MM.1S (cell line): ENCODE measurements at regions not wholly inside any gene's neighbourhood (a gene's known extent, or its start where the extent isn't known, plus 50 kb on each side); places are given as distances from the start of the nearest gene placed in this dataset.

Experiments
- DNase-seq: peaks from one replicate; pipeline ENCODE4 v3.0.0-alpha.2; 2015
- H2AFZ ChIP-seq: fragments of 300-600 bp; sonication (generic); 2 replicates; pipeline ENCODE4 v1.6.0; 2016; ENCODE audit warnings: antibody characterized with exemption, low read length
- H3F3A ChIP-seq: fragments of 300-600 bp; sonication (generic); 2 replicates; pipeline ENCODE4 v1.6.1; 2016; ENCODE audit warnings: mild to moderate bottlenecking, antibody characterized with exemption, low read length, moderate library complexity, mixed read lengths; ENCODE audit not compliant: insufficient read depth
- H3K27ac ChIP-seq: fragments of 300-600 bp; sonication (generic); 2 replicates; pipeline ENCODE4 v1.5.1; 2016; ENCODE audit warnings: mild to moderate bottlenecking, low read length
- H3K27me3 ChIP-seq: fragments of 300-600 bp; sonication (generic); replicated peaks from 2 replicates; pipeline ENCODE4 v1.6.0; 2016; ENCODE audit warnings: low read length; ENCODE audit not compliant: insufficient read depth
- H3K36me3 ChIP-seq: fragments of 300-600 bp; sonication (generic); replicated peaks from 2 replicates; pipeline ENCODE4 v1.6.1; 2016; ENCODE audit warnings: mild to moderate bottlenecking, low read length, mixed read lengths; ENCODE audit not compliant: insufficient read depth
- H3K4me1 ChIP-seq: fragments of 300-600 bp; sonication (generic); 2 replicates; pipeline ENCODE4 v1.6.1; 2016; ENCODE audit warnings: low read length, mixed read lengths
- H3K4me2 ChIP-seq: fragments of 300-600 bp; sonication (generic); 2 replicates; pipeline ENCODE4 v1.6.0; 2016; ENCODE audit warnings: low read depth, low read length
- H3K4me3 ChIP-seq: fragments of 300-600 bp; sonication (generic); 2 replicates; pipeline ENCODE4 v1.5.1; 2016; ENCODE audit warnings: low read length, mixed read lengths
- H3K79me2 ChIP-seq: fragments of 300-600 bp; sonication (generic); 2 replicates; pipeline ENCODE4 v1.6.1; 2016; ENCODE audit warnings: mixed run types, low read length, mixed read lengths
- H3K9ac ChIP-seq: fragments of 300-600 bp; sonication (generic); 2 replicates; pipeline ENCODE4 v1.6.1; 2016; ENCODE audit warnings: low read length, mixed read lengths
- H3K9me2 ChIP-seq: fragments of 300-600 bp; sonication (generic); replicated peaks from 2 replicates; pipeline ENCODE4 v1.6.1; 2016; ENCODE audit warnings: mild to moderate bottlenecking, low read length, mixed read lengths; ENCODE audit not compliant: insufficient read depth
- H3K9me3 ChIP-seq: fragments of 300-600 bp; sonication (generic); replicated peaks from 2 replicates; pipeline ENCODE4 v1.6.1; 2016; ENCODE audit warnings: mild to moderate bottlenecking, low read length, mixed read lengths; ENCODE audit not compliant: insufficient read depth
- H4K20me1 ChIP-seq: fragments of 300-600 bp; sonication (generic); 2 replicates; pipeline ENCODE4 v1.6.1; 2016; ENCODE audit warnings: mild to moderate bottlenecking, low read length, moderate library complexity, mixed read lengths; ENCODE audit not compliant: insufficient read depth
- CTCF ChIP-seq: fragments of 300-600 bp; sonication (generic); IDR thresholded peaks from 2 replicates; pipeline ENCODE4 v1.5.1; 2016; ENCODE audit warnings: antibody characterized with exemption, low read length, mixed read lengths
- EZH2 ChIP-seq: fragments of 300-600 bp; sonication (generic); optimal IDR thresholded peaks from 2 replicates; pipeline ENCODE3; 2017; ENCODE audit warnings: low read depth, mild to moderate bottlenecking, antibody characterized with exemption, low read length, mixed read lengths
- EZH2phosphoT487 ChIP-seq: fragments of 300-600 bp; sonication (generic); IDR thresholded peaks from 2 replicates; pipeline ENCODE4 v1.6.1; 2018; ENCODE audit warnings: antibody characterized with exemption, low read length

DNA sequence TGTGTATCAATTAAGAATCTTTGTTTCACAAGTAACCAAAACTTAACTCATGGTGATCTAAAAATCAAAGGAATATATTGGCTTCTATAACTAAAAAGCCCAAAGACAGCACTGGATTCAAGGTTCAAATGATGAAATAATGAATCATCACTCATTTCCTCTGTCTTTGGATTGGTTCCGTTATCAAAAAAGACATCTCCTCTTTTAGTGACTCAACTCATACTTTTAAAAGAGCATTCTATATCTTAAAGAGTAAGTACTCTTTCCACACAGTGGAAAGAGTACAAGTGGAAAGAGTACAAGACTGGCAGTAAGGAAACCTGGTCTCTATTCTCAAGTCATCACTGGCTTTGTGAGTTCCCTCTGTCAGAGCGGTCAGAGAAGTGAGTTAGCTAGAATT is 141.4 kb upstream of the NMUR2 start:
- no peaks in the 10 kb centered on the region for H3K79me2 ChIP-seq
- H3K27ac ChIP-seq = no peak overlapping the region
- H3K9me3 ChIP-seq = no peaks in the 10 kb centered on the region
- H3K4me3 ChIP-seq = no peak overlapping the region
- no peak overlapping the region for H2AFZ ChIP-seq
- no peaks in the 10 kb centered on the region for H3K27me3 ChIP-seq
- DNase-seq = no peak
- TF ChIP-seq EZH2phosphoT487 (no peak), CTCF (no peak), EZH2 (no peak)
- H4K20me1 ChIP-seq = no peaks in the 10 kb centered on the region
- no peaks in the 10 kb centered on the region for H3K36me3 ChIP-seq
- no peaks in the 10 kb centered on the region for H3K4me1 ChIP-seq
- H3F3A ChIP-seq = no peaks in the 10 kb centered on the region
- no peaks in the 10 kb centered on the region for H3K9me2 ChIP-seq
- no peak overlapping the region for H3K4me2 ChIP-seq
- H3K9ac ChIP-seq = no peak overlapping the region

DNA sequence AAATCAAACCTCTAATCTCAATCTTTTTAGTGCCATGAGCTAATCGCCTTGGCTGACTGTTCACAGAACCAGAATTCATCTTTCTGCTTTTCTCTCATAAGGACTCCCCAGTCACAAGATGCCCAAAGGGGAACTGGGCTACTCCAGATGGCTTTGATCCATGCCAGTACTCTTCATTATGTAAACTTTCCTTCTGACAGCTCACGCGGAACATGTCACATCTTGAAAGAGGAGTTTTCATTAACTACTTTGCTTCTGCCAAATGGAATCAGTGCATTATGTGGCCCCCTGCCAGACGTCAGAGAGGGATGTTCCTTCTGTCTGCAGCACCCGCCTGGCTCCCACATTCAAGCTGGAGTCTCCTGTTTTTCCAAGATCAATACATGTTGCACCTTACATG is 142.1 kb upstream of the NMUR2 start:
- H3K9me3 ChIP-seq = no peaks in the 10 kb centered on the region
- no peak overlapping the region for H3K4me2 ChIP-seq
- no peaks in the 10 kb centered on the region for H4K20me1 ChIP-seq
- no peak overlapping the region for H2AFZ ChIP-seq
- H3K4me1 ChIP-seq = no peaks in the 10 kb centered on the region
- H3K9me2 ChIP-seq = no peaks in the 10 kb centered on the region
- TF ChIP-seq EZH2 = no peak
- no peak for TF ChIP-seq EZH2phosphoT487
- no peak for TF ChIP-seq CTCF
- no peak overlapping the region for H3K9ac ChIP-seq
- H3K27me3 ChIP-seq = no peaks in the 10 kb centered on the region
- no peaks in the 10 kb centered on the region for H3K79me2 ChIP-seq
- H3K27ac ChIP-seq = no peak overlapping the region
- H3K36me3 ChIP-seq = no peaks in the 10 kb centered on the region
- no peaks in the 10 kb centered on the region for H3F3A ChIP-seq
- no peak overlapping the region for H3K4me3 ChIP-seq
- no peak for DNase-seq

GRCh38 chr5:152549709-152550108 is 144.6 kb upstream of the NMUR2 start:
- Histone ChIP-seq H3K9me2 (no peaks in the 10 kb centered on the region), H3K9me3 (no peaks in the 10 kb centered on the region), H3K9ac (no peak overlapping the region), H3K27me3 (no peaks in the 10 kb centered on the region), H3K4me2 (no peak overlapping the region), H3K79me2 (no peaks in the 10 kb centered on the region), H3K4me1 (no peaks in the 10 kb centered on the region), H3K4me3 (no peak overlapping the region), H4K20me1 (no peaks in the 10 kb centered on the region), H3K36me3 (no peaks in the 10 kb centered on the region), H2AFZ (no peak overlapping the region), H3F3A (no peaks in the 10 kb centered on the region), H3K27ac (no peak overlapping the region)
- TF ChIP-seq EZH2 (no peak), CTCF (no peak), EZH2phosphoT487 (no peak)
- no peak for DNase-seq

DNA sequence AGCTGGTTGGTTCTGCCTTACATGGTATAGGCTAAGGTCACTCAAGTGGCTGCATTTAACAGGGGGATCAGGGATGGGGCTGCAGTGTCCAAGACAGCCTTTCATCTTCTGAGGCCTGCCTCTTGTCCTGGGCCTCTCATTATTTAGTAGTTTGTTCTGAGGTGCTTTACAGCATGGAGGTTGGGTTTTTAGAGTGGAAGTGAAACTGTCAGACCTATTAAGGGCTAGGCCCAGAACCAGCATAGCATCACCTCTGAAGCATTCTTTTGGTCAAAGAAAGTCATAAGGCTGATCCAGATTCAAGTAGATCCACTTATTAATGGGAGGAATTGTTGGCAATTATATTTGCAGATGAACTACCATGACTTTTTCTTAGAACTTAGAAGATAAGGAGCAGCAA is 146.0 kb upstream of the NMUR2 start:
- Histone ChIP-seq H2AFZ (no peak overlapping the region), H3K36me3 (no peaks in the 10 kb centered on the region)

More for the DNA sequence above, 146.0 kb upstream of the NMUR2 start:
- Histone ChIP-seq H3F3A (no peaks in the 10 kb centered on the region), H3K9me2 (no peaks in the 10 kb centered on the region), H3K27ac (no peak overlapping the region), H3K4me1 (no peaks in the 10 kb centered on the region), H3K9ac (no peak overlapping the region), H3K27me3 (no peaks in the 10 kb centered on the region), H3K79me2 (no peaks in the 10 kb centered on the region), H3K4me3 (no peak overlapping the region), H4K20me1 (no peaks in the 10 kb centered on the region), H3K9me3 (no peaks in the 10 kb centered on the region), H3K4me2 (no peak overlapping the region)
- TF ChIP-seq EZH2 (no peak), CTCF (no peak), EZH2phosphoT487 (no peak)
- DNase-seq = no peak
